ENCODE measurements at regions not wholly inside any gene's neighbourhood (a gene's known extent, or its start where the extent isn't known, plus 50 kb on each side); places are given as distances from the start of the nearest gene placed in this dataset.

- H3K4me2 ChIP-seq (ENCODE audit: low read length) = no peak overlapping the region
- no peak overlapping the region for H3K9ac ChIP-seq (ENCODE audit: low read length)
- H3F3A ChIP-seq (ENCODE audit: insufficient read depth, low read length, poor library complexity, severe bottlenecking) = no peaks in the 10 kb centered on the region
- TF ChIP-seq POLR2AphosphoS5 (IDR thresholded peaks at IDR 0.05) = no peak
- H3K27me3 ChIP-seq (ENCODE audit: insufficient read depth, low read depth, low read length) = no peaks in the 10 kb centered on the region
- no peak overlapping the region for H3K27ac ChIP-seq (ENCODE audit: low read length)
- H3K4me3 ChIP-seq (ENCODE audit: low read length) = no peak overlapping the region
- H3K36me3 ChIP-seq (ENCODE audit: insufficient read depth, low read length) = no peaks in the 10 kb centered on the region
- H3K9me2 ChIP-seq (ENCODE audit: insufficient read depth, low read length) = no peaks in the 10 kb centered on the region
- no peaks in the 10 kb centered on the region for H4K20me1 ChIP-seq (ENCODE audit: insufficient read depth)
- H3K79me2 ChIP-seq (replicated peaks; ENCODE audit: insufficient read depth, low read length) = no peaks in the 10 kb centered on the region
- no peak overlapping the region for H2AFZ ChIP-seq (ENCODE audit: low read depth, low read length)
- no peaks in the 10 kb centered on the region for H3K9me3 ChIP-seq (ENCODE audit: low read length)
Measured at GRCh38 chr6:164195942-164196281, 781.4 kb downstream of the QKI start.

DNA sequence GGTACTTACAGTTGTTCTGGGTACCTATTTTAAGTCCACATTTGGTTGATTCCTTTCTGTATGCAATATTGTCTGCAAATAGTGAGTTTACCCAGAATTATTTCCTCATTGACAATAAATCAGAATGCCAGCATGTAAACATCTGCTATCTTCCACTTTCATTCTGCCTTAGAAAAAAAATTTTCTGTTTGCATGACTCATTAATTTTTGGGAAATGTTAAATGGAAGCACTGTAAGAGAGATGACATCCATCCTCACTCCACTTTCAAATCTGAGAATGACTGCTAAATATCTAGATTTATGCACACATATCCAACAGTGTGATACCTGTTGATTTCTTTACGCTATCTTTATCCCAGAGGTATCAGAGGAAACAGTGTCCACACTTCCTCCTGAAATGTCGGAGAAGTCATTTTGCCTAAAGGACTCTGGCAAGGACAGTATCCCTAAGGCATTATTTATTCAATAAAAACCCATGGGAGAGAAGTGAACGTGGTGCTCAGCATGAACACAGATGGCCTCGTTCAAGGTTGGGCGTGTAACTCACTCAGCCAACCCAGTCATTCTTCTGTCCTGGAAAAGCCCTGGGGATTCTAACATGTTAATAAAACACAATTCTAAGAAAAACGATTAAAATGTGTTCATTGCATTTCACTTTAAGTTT, 780.9 kb downstream of the QKI start:
- H3K9me3 ChIP-seq (ENCODE audit: low read length) = no peaks in the 10 kb centered on the region

More for the DNA sequence above, 780.9 kb downstream of the QKI start:
- Histone ChIP-seq H3K36me3 (ENCODE audit: insufficient read depth, low read length) (no peaks in the 10 kb centered on the region), H3K9me2 (ENCODE audit: insufficient read depth, low read length) (no peaks in the 10 kb centered on the region), H3K4me3 (ENCODE audit: low read length) (no peak overlapping the region), H3K4me2 (ENCODE audit: low read length) (no peak overlapping the region), H3K9ac (ENCODE audit: low read length) (no peak overlapping the region), H4K20me1 (ENCODE audit: insufficient read depth) (no peaks in the 10 kb centered on the region), H3K27me3 (ENCODE audit: insufficient read depth, low read depth, low read length) (no peaks in the 10 kb centered on the region), H2AFZ (ENCODE audit: low read depth, low read length) (no peak overlapping the region), H3K79me2 (replicated peaks; ENCODE audit: insufficient read depth, low read length) (no peaks in the 10 kb centered on the region), H3F3A (ENCODE audit: insufficient read depth, low read length, poor library complexity, severe bottlenecking) (no peaks in the 10 kb centered on the region), H3K27ac (ENCODE audit: low read length) (no peak overlapping the region)
- no peak for TF ChIP-seq TAF1 (IDR thresholded peaks at IDR 0.05; ENCODE audit: low read depth)
- TF ChIP-seq EP300 (conservative IDR thresholded peaks at IDR 0.05; ENCODE audit: poor library complexity, severe bottlenecking) = no peak
- no peak for TF ChIP-seq REST (IDR thresholded peaks at IDR 0.05; ENCODE audit: borderline replicate concordance)
- TF ChIP-seq SMC3 (conservative IDR thresholded peaks at IDR 0.05; ENCODE audit: poor library complexity) = no peak
- no peak for TF ChIP-seq MXI1 (conservative IDR thresholded peaks at IDR 0.05; ENCODE audit: poor library complexity, severe bottlenecking)
- TF ChIP-seq, protein P1, sequence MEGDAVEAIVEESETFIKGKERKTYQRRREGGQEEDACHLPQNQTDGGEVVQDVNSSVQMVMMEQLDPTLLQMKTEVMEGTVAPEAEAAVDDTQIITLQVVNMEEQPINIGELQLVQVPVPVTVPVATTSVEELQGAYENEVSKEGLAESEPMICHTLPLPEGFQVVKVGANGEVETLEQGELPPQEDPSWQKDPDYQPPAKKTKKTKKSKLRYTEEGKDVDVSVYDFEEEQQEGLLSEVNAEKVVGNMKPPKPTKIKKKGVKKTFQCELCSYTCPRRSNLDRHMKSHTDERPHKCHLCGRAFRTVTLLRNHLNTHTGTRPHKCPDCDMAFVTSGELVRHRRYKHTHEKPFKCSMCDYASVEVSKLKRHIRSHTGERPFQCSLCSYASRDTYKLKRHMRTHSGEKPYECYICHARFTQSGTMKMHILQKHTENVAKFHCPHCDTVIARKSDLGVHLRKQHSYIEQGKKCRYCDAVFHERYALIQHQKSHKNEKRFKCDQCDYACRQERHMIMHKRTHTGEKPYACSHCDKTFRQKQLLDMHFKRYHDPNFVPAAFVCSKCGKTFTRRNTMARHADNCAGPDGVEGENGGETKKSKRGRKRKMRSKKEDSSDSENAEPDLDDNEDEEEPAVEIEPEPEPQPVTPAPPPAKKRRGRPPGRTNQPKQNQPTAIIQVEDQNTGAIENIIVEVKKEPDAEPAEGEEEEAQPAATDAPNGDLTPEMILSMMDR (IDR thresholded peaks at IDR 0.05; ENCODE audit: poor library complexity, severe bottlenecking) = no peak
- no peak for TF ChIP-seq RAD21 (conservative IDR thresholded peaks at IDR 0.05)
- TF ChIP-seq POLR2AphosphoS5 (IDR thresholded peaks at IDR 0.05) = no peak
- no peak for TF ChIP-seq EZH2 (IDR thresholded peaks at IDR 0.05; ENCODE audit: borderline replicate concordance, insufficient read depth, low read length, poor library complexity, severe bottlenecking)

Data from neural cell (in vitro differentiated cells).